HG02884 (cell line): ENCODE measurements at regions not wholly inside any gene's neighbourhood (a gene's known extent, or its start where the extent isn't known, plus 50 kb on each side); places are given as distances from the start of the nearest gene placed in this dataset.
"Not testable (repeated sequence)": the region's sequence is repeated elsewhere in the genome, so short reads cannot be mapped to it uniquely, and the experiment has no call there.

Experiments used
- ATAC-seq: cut with Tn5 transposase; IDR thresholded peaks from one replicate; pipeline ENCODE4 v1.9.1; 2021; ENCODE audit warnings: mild to moderate bottlenecking, moderate library complexity; ENCODE audit not compliant: unreplicated experiment

DNA sequence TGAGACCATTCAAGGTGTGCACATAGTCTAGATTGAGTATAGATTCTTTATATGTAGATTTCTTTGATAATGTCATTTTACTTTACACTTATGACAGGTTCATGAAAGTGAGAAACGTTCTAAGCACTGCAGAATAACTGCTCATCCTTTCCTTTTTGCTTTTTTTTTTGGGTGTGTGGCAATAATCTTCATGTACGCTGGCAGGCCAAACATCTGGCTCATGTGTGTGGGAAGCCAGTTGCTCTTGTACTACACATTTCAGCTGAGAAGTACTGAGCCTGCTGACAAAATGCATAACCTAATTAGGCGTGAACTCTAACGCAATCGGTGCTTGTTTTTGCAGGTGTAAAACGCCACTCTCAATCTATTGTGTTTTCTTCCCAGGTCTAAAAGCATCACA lies 350.8 kb upstream of the KAZN start:
- ATAC-seq = no peak

DNA sequence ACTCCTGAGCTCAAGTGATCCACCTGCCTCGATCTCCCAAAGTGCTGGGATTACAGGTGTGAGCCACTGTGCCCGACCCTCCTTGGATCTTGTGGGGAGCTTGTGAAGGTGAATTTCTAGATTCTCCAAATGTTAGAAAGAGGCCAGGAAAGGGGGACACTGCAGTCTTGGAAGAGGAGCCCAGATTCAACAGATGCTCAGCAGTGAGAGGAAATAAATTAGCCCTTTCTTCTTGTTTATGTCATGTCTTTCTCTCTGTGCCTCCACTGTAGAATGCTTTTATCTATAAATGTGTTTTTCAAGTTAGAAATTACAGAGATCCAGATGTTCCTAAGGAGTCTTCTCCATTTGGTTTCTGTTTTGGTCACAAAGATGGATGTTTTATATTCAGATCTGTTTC lies 346.6 kb upstream of the KAZN start:
- ATAC-seq = no peak

DNA sequence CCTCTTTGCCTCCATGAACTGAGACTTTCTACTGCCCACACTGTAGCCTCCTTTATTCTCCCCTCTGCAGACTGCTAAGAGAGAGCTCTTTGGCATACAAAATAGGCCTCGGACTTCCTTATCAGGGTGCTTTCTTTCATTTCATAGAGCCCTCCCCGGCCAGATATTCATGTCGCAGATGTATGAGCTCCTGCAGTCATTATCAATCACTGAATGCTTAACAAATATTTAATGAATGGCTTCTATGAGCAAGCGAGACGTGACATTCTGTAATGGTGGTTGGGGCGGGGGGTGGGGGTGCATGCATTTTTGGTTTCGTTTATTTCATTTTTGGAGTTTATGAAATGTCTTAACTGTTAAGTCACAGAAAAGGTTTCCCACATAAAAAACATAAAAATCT lies 344.8 kb upstream of the KAZN start:
- ATAC-seq = no peak

DNA sequence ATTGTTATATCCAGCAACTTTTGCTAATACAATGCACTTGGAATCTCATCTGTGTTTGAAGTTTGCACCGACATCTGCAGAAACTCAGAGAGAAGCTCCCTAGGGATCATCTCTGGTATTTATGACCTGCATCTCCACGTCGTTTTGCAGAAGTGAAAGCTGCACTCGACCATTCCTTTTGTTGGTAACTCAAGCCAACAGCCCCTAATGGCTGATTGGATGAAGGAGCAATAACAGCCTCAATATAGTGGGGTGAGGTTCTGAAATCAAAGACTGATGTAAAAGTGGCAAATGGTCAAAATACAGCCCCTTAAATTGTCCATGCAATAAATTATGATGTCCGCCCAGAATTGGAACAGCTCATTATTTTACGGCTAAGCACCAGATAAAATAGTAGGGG lies 344.2 kb upstream of the KAZN start:
- ATAC-seq = no peak

DNA sequence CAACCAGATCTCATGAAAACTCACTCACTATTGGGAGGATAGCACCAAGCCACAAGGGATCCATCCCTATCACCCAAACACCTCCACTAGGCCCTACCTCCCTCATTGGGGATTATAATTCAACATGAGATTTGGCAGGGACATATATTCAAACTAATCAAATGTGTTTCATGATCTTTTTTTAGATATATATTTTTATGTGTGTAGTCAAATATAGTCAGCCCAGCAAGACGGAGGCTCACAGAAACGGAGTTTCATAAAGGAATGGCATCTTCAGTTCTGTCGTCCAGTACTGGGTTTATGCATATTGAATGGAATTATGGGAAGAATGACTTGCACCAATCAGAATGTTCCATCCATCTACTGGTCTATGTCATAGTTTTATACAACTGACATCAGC lies 343.3 kb upstream of the KAZN start:
- no peak for ATAC-seq

DNA sequence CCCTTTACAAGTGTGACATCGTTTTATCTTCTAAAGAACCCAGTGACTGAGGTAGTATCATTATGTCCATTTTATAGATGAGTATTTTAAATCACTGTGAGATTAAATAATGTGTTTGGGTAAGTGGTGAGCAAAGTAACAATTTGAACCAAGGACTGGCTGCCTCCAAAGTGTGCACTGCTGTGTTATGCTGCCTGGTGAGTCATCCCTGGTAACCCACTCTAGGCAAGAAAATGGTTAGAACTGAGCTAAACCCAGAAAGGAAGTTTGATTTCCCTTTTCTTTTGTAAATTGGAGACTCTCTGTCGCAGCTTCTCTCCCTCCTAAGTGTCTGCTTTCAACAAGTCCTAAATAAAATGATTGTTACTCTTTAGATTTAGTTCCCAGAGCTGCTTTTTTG lies 342.8 kb upstream of the KAZN start:
- no peak for ATAC-seq

DNA sequence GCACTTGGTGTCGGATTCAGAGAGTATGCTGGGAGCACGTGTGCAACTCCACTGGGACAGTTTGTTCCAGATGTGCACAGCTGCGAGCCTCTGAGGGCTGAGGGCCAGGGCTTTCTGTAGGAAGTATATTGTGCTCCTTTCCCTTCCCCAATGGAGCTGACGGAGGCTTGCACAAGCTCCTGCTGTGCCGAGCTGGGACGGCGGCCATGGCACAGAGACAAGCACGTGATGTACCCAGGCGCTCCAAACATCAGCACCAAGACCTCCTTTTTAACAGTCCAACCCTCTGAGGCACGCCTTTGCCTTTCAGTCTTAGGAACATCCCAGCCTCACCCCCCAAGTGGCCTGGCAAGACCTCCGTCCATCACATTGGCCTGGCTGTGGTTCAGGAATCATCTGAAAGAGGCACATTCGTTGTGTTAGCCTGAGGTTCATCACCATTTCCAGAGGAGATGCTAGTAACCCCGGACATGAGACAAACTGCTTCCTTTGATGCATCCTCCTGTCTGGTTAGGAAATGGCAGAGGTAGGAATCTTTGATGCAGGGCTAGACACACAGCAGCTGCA lies 339.2 kb upstream of the KAZN start:
- ATAC-seq = no peak

DNA sequence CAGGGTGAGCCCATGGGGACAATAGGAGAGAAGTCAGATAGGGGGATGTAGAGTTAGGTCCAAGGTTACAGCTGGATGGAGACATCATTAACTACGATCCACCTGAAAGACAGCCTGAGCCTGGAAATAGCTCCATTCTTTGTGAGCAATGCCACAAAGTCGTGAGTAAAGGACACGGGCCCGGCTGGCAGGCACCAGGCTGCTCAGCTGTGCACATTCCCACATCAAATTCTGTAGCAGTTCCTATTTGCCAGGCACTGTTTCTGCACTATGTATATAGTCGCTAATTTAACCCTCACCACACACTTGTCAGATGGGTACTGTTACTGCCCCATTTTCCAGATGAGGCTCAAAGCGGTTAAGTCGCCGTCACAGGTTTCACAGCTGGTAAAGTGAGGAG lies 338.0 kb upstream of the KAZN start:
- no peak for ATAC-seq

DNA sequence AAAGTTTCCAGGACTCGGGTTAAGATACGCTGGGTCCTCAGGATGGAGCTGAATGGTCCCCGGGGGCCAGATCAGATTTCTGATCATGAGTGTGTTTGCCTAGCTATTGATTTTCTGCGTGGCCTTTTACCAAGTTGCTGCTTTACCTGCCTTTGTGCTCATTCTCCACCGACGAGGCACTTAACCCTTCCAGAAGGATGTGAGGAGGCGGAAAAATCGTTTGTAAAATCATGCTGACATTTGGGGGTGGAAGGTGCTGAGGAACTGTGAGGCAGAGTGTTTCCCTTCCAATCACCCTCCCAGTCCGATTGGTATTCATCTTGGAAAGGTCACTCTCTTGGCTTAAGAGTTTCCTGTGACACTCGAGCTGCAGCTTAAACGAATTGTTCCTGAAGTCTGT lies 337.1 kb upstream of the KAZN start:
- no peak for ATAC-seq

DNA sequence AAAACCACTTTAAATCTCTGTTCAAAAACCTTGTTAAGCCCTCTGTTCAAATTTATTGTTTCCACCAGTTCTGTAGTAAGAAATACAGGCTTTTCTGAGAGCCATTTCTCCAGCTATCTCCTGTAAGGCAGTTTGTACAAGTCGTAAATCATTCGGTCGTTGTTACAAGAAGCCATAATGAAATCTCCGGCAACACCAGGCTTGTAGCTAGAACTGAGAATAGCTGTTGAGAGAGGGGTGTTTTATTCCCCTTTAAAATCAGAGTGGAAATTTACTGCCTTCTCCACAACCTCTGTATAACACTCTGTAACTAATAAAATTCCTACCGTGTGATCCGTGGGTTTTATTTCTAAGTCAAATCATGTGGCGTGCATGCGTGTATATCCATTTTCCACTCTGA lies 335.8 kb upstream of the KAZN start:
- ATAC-seq = no peak

DNA sequence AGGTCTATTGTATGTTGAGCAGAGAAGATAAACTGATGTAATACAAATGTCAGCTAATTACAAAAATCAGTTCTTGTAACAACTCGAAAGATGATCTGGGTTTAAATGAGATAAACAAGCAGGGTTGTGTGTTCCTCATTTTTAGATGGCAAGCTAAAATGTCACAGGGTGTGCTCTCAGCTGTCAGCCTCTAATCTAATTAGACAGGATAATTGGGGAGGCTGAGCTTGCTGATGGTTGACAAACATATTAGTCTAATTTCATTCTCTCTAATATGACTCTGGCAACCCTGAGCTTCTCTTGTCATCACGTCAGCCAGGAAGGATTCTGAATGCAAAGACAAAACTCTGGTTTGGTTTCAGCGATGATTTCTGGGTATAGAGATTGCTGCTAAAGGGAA lies 335.3 kb upstream of the KAZN start:
- ATAC-seq = no peak

DNA sequence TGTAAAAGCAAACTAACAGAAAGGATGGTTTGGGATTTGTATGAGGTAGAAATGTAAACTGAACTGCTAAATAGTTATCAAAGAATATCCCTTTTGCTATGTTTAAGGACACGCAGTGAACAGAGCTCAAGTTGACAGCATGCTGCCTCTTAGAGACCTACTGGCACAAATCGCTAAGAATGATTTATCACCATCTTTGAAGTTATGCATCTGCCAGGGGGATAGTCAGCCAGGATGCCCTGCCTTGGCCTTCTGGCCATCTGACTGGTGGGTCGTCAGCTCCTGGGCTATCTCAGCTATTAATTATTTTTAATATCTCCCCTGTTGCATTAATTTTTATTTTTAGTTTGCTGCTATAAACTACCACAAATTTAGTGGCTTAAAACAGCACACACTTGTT lies 334.8 kb upstream of the KAZN start:
- no peak for ATAC-seq

DNA sequence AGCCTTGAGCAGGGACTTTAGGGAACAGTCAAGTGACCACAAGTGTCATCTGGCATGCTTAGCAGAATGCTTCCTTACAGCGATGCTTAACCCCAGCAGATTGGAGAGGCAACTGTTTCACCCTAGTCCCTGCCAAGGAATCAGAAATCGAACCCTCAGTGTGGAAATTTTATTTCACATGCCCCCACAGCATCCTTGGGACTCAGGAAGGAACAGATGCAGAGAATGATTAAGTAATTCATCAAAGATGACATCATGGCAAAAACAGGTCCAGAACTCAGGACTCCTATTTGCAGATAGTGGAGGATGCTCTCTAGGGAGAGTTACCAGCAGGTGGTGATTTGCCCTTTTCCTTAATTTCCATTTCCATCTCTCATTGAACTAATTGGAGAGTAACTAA lies 333.0 kb upstream of the KAZN start:
- no peak for ATAC-seq

DNA sequence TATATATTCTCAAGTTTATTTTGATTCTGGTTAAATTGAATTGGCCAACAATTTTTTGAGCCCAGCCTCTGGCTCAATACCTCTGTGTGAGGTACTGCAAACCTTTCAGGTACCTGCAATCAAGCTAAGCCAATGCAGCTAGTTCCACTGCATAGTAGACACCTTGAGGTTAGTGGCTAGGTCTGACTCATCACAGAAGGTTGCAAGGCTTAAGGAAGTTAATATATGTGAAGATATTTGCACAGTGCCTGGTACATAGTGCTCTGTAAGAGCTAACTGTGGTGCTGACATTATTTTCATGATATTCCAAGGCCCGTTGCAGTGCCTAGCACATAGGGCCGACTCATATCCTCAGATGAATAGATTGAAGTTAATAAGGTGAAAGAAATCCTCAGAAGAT lies 330.5 kb upstream of the KAZN start:
- no peak for ATAC-seq

DNA sequence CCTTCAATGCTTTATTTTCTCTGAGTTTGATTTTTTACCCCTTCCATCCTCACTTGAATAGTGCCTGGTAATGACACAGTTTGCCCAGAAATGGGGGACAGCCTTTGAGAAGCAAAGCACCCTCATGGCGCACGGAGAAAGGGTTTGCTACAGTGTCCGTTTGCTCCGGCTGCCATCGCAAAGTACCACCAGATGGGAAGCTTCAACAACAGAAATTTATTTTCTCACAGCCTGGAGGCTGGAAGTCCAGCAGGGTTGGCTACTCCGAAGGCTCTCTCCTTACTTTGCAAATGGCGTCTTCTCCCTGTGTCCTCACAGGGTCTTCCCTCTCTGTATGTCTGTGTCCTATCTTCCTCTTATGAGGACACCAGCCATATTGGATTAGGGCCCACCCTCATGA lies 327.7 kb upstream of the KAZN start:
- no peak for ATAC-seq

DNA sequence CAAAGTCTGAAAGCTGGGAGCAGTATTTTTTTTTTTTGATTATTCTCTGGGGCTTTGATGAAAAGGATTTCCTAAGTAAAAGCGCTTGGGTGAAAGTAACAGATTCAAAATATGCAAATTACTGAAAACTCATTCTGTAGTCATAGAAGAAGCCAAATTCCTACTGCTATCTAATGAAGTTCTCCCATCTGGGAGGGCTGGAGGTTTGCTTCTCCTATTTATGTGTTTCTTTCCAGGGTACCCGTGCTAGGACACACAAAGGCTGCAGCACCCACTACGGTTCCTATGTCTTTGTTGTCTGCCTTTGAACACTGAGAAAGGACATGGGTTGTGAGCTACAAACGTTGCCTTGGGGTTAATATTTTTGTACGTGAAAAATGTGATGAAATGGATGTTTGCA lies 324.7 kb upstream of the KAZN start:
- no peak for ATAC-seq

DNA sequence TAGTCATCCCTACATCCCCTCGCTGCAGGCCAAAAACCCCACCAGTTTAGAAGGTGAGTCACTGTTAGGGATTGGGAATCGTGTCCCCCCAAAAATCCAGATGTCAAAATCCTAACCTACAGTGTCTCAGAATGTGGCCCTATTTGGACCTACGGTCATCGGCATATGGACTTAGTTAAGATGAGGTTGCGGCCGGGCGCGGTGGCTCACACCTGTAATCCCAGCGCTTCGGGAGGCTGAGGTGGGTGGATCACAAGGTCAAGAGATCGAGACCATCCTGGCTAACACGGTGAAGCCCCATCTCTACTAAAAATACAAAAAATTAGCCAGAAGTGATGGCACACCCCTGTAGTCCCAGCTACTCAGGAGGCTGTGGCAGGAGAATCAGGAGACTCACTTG lies 318.6 kb upstream of the KAZN start:
- not testable (repeated sequence) for ATAC-seq

DNA sequence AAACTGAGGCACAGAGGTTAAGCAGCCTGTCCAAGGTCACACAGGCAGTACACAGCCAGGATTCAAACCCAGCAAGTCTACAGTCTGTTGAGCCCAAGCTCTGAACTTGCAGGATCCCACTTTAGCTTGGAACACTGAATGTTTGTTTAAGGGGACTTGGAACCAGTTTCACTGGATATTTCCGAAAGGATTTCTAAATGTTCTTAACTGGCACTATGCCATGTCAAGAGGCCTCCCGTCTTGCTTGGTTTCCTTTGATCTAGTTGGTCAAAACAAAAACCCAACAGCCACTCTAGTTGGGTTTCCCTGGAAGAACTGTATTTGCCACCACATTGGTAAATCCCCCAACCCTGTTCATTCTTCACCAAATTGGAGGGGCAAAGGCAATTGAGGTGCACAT lies 317.6 kb upstream of the KAZN start:
- no peak for ATAC-seq

DNA sequence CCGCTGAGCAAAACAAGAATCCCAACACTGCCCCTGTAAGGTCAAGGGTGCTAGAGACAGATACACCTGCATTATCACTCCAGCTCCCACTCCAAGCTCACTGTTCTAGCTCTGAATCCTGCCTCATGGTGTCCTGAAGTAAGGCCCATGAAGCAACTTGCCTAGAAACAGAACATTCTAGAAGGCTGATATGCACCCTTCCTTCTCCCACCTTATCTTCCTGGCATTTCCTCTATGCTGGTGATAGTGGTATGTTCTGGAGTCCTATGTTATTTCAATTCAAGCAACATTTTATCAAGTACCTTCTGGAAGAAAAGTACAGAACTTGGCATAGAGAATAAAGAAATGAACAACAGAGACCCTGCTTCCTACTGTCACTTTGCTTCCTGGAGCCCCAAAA lies 317.1 kb upstream of the KAZN start:
- no peak for ATAC-seq

DNA sequence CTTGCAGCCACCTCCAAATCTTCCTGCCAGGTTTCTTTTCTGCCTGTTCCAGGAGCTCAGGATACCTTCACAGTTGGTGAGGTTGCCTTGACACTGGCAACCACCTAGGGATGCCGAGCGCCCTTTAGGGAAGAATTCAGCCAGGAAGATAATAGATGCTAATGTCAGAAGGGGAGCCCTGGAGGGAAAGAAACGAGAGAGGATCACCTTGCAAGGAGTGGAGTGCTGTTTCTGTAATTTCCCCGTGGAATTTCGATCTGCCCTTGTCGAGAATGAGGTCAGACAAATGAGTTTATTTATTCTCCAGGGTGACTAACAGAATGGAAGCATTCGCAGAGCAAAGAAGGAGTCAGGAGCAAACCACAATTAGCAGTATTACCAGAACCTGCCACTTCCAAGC lies 315.8 kb upstream of the KAZN start:
- no peak for ATAC-seq

DNA sequence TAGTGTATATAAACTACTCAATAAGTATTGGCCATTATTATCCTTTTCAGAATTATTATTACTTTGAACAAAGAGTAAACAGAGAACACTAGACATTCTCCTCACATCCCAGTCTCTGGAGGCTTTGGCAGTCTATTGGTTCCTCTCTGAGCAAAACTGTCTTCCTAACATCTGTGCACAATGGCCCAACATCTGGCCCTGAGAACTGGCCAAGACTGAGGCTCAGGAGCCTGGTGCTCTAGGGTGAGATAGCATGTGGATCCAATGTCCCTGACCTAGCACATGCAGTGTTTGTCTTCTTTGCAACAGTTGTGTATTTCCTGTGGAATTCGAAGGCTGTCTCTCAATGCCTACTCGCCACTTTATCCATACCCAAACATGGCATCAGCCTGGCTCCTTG lies 313.2 kb upstream of the KAZN start:
- ATAC-seq = no peak

DNA sequence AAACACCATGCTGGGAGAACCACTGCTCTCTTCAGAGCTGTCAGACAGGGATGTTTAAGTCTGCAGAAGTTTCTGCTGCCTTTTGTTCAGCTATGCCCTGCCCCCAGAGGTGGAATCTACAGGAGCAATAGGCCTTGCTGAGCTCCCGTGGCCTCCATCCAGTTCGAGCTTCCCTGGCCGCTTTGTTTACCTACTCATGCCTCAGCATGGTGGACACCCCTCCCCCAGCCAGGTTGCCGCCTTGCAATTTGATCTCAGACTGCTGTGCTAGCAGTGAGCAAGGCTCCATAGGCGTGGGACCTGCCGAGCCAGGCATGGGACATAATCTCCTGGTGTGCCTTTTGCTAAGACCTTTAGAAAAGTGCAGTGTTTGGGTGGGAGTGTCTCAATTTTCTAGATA lies 307.3 kb upstream of the KAZN start:
- ATAC-seq = not testable (repeated sequence)

DNA sequence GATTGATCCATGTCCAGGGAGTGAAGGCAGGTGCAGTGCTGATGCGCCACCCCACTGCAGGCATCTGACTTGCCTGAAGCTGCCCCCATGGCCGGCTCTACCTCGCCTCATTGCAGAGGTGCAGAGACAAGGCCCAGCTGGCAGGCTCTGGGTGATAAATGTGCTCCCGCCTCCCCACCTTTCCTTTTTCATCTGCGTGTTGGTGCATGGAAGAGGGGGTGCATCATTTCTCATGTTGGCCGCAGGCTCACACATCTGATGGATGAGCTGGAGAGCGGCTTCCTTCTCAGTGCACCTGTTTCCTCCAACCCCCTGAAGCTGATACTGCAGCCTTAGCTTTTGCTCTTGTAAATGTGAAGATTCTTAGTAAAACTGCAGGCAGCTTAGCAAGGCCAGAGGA lies 306.0 kb upstream of the KAZN start:
- ATAC-seq = no peak

DNA sequence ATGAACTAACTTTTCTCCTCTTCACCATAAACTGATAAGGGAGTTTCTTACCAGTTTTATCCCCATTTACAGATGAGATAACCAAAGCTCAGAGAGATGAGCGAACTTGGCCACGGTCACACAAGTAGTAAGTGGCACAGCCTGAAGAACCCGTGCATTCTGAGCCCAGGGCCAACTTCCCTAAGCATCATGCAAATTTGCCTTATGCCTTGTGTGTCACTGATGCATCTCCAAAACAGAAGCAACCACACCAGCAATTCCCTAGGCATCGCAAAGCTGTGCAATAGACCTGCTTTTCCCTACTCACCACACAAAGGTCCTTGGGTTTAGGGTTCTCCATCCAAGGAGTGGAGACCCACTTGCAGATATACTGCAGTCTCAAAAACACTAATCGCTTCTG lies 304.5 kb upstream of the KAZN start:
- no peak for ATAC-seq
